Activated T-cell treated with anti-CD3 and anti-CD28 coated beads for 24 hours (primary cell): ENCODE measurements at regions not wholly inside any gene's neighbourhood (a gene's known extent, or its start where the extent isn't known, plus 50 kb on each side); places are given as distances from the start of the nearest gene placed in this dataset.
"Not testable (repeated sequence)": the region's sequence is repeated elsewhere in the genome, so short reads cannot be mapped to it uniquely, and the experiment has no call there.

Source experiments
- DNase-seq: peaks from one replicate; pipeline ENCODE4 v3.0.0-alpha.2; 2020; ENCODE audit warnings: low read depth

DNA sequence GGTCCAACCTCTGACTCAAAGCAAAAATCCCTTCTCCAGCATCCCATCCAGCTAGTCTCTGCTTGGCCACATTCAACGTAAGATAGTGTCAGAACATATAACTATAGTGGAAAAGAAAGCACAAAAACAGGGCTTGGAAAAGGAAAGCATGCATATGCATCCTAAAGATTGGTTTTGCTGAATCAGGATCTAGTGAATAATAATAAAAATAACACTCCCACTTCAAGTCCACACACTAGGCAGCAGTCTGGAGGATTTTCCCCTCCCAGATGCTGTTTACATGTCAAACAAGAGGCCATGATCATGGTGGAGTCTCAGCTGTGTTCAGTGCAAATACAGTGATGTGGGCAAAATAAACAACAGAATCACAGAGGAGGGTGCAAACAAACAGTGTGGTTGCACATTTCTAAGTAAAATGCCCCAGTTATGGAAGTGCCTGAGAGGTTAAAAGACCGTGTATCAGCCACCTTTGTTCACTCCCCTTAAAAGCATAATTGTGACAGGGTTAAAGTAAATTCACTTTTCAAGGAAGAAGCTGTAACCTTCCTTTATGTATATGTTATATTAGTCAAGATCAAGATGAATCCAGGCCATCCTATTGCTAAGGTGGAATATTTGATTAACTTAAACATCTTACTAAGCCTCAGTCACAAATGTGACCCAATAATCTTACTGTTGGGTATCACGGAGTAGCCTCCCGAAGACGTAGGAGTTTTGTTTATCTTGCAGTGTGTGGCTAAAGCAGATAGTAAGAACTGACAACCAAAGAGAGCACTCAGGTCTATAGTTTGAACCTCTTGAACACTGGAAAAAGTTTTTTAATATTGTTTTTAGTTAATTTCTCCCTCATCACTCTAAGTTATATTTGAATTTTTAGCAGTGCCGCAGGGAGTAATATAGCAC lies 424.5 kb downstream of the SOX2 start:
- no peak for DNase-seq

DNA sequence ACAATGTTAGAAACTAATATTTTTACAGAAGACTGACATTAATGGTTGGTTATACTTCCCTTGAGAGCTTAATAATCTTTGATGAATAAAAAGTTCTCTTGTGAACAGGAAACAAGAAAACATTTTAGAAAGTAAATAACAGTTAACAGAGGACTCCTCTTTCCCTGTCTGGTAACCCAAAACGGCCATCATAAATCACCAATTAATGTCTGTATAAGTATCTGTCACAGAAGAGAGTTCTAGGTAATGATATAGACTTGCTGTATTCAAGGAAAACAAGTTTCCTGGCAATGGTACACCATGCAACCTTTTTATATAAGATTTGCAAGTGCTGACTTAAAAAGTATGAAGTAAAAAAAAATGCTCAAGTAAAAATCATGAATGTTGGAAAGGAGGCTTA lies 426.7 kb downstream of the SOX2 start:
- DNase-seq, result no peak

- no peak for DNase-seq
Measured at GRCh38 chr3:182139627-182140357, 428.1 kb downstream of the SOX2 start.

- DNase-seq, result no peak
Measured at GRCh38 chr3:182142928-182143327, 431.2 kb downstream of the SOX2 start.

DNA sequence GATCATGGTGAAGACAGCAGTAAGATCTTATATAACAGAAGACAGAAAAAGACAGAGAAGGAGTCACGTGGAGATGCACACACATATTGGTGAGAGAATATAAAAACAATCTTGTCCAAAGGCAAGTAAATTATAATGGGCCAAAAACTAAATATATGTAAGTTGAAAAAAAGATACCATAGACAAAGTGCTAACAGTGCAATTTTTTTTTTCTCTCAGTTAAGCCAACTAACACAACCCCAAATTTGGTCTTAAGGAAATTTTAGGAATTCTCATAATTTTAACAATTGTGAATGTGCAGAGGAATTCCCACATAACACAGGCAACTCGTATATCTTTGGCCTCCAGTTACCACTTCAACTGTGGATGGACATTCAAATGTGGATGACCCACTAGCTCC lies 432.2 kb downstream of the SOX2 start:
- no peak for DNase-seq

GRCh38 chr3:182148360-182148759 lies 436.6 kb downstream of the SOX2 start:
- DNase-seq, result no peak

DNA sequence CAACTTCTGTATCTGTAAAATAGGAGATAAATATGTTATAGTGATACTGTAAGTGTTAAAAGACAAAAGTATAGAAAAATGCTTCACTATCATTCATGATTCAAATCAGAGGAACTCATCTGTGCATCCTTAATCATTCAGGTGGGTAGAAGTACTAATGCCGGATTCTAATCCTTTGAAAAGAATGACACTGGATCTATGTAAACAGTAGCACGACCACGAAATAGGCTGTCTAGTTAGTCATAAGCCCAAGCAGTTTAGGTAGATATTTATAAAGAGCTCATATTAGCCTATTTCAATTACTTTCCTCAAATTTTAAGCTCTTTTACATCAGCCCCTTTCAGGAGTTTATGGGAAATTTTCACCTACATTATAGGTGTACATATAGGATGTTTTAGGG lies 437.9 kb downstream of the SOX2 start:
- no peak for DNase-seq

DNA sequence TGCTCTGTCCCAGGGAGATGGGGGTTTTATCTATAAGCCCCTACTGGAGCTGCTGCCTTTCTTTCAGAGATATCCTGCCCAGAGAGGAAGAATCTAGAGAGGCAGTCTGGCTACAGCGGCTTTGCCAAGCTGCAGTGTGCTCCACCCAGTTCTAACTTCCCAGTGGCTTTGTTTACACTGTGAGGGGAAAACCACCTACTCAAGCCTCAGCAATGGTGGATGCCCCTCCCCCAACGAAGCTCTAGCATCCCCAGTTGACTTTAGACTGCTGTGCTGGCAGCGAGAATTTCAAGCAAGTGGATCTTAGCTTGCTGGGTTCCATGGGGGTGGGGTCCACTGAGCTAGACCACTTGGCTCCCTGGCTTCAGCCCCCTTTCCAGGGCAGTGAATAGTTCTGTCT lies 444.6 kb downstream of the SOX2 start:
- not testable (repeated sequence) for DNase-seq

DNA sequence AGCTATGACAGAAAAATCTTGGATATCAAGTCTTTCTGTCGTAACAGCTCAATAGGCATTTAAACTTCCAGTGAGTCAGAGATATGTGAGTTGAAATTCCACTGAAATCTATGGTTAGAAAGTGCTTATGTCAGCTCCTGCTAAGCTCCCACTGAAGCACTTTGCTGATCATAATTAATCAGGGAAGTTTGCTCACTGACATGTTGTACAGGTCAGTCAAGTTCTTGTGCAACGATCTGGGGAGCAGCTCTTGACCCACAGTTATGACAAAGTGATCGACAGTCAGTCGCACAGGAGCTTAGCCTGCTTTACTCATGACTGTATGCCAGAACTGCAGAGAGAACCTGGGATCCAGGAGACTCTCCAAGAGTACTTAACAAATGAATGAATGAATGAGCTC lies 453.5 kb downstream of the SOX2 start:
- DNase-seq, result no peak

DNA sequence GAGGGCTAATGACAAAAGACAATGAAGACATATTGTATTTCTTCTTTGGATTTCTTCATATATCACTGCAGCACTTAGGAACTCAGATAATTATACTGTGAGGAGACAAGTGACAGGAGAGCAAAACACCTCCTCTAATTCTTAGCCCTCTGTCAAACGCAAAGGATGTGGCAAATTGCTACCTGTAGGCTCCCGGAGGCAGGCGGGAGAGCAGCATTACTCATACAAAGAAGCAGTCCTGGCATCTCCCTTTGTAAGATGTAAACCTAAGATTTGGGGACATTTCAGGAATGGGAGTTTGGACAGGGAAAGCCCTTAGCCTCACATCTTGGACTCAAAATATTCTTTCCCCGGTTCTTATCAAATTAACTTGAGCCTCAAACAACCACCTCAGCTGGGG lies 460.8 kb downstream of the SOX2 start:
- no peak for DNase-seq

DNA sequence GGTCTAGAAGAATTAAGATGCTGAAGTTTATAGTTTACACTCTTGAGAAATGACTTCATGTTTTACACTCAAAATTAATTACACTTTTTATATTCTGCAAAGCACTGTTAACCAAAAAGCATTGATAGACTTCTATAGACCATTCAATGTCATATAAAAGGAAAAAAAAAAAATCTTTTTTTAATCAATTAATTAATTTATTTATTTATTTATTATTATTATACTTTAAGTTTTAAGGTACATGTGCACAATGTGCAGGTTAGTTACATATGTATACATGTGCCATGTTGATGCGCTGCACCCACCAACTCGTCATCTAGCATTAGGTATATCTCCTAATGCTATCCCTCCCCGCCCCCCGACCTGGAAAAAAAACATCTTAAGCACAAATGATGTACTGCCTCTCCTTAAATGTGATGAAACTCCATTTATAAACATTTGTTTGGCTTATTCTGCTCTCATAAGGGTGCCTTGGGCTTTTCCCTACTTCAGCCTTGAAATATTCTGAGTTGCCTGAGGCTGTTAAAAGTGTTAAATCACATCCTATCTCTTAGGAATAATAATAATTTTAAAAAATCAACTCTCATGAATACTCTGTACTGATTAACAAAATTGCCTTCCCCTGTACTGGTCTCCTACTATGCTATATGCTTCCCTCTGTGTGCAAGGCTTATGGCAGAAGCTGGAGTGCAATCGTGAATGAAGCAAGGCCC lies 466.9 kb downstream of the SOX2 start:
- no peak for DNase-seq

GRCh38 chr3:182179631-182180030 lies 467.9 kb downstream of the SOX2 start:
- no peak for DNase-seq

DNA sequence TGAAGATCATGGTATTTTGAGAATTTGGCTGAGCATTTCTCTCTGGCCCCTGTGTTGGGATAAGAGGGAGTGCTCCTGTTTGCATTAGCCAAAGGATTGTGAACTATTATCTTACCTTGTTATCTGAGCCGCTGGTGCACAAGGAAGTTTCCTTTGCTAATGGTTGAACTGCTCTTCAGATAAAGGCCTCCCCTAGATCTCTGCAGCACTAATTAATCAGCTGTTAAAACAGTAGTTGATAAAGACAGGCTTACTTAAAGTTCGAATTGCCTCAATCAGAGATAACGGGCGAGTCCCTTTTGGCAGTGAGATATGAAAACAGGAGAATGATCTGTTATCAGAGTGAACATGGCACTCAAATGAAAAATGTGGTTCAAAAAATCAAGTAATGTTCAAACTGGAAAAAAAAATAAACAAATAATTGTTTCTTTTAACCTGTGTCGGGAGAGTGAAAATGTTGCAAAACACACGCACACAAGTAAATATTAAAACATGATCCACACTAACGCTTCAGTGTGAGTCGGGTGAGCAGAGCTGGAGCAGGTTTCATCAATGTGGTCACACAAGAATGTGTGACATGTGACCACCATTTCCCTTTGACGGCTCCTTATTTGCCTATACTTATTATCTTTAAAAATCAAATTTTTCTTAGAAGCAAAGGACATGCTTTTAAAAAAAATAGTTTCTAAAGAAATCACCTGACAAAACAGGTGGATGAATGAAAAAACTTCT lies 469.1 kb downstream of the SOX2 start:
- no peak for DNase-seq

DNA sequence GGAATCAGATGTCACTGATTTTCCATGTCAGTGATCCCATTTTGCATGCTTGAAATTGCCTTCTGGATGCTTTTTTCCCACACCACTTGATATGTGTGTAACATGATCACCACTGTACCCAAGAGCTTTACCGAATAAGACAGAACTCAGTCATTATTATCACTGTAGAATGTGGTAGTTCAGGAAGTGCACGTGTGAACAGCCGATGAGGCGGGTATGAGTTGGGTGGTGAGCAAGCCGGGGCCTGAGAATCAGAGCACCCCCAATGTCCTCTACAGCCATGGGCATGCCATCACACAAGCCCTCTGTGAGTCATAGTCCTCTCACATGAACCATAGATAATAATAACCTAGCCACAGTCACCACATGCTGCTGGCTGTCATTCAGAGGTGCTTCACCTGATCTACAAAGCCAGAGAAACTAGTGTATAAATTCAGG lies 470.8 kb downstream of the SOX2 start:
- DNase-seq, result no peak

DNA sequence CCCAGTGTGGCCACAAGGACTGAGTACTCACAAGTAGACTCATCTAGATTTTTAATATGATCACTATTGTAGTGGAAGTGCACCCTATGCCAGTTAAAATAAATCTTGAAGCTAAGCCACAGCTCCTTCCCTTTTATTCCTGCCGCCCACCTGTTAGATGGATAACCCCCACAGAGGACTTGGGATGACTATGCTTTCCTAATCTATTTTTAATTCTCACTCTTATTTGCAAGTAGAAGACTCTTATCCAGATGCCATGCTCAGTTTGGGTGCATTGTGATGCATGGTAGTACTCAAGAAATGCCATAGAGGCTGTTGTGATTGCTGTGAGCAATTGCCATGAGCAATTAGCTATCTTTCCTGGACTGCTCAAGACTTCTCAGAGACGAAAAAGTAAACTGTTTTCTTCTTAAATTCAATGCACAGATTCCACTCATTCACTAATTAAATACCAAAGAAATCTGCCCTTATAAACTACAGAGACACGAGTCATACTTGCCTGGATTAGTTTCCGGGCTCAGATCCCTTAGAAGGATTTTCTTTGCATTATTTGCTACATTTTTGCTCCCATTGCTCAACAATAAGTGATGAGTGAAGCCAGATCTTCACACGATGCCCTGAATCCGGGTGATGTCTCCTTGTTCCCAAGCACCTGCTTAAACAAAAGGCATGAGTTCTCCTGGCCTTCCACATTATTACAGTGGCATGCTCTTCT lies 472.1 kb downstream of the SOX2 start:
- no peak for DNase-seq

- no peak for DNase-seq
Measured at GRCh38 chr3:182185313-182185712, 473.6 kb downstream of the SOX2 start.

DNA sequence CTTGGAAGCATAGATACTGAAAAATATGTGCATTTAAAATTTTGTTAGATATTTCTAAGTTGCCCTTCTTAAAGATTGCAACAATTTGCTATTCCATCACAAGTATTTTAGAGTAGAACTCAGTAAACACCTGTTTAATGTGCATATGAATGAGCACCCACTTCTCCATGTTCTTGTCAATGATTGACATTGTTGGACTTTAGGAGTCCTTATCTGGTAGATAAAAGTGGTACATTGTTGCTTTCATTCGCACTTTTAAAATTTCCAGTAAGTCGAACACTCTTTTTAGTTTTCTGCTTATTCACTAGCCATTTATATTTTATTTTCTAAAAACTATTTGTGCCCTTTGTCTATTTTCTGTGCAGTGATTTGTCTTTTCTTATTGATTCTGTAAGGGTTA lies 478.3 kb downstream of the SOX2 start:
- no peak for DNase-seq

DNA sequence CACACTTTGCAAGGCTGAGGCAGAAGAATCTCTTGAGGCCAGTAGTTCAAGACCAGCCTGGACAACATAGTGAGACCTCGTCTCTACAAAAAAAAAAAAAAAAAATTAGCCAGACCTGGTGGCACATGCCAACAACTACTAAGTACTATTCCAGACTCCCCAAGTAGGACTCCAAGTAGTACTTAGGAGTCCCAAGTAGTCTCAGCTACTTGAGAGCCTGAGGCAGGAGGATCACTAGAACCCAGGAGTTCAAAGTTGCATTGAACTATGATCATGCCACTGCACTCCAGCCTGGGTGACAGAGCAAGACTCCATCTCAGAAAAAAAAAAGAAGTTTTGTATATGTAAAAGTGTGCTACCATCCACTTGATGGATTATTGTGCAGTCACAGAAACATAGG lies 486.6 kb downstream of the SOX2 start:
- no peak for DNase-seq

- no peak for DNase-seq
Measured at GRCh38 chr3:182201456-182202168, 489.9 kb downstream of the SOX2 start.

DNA sequence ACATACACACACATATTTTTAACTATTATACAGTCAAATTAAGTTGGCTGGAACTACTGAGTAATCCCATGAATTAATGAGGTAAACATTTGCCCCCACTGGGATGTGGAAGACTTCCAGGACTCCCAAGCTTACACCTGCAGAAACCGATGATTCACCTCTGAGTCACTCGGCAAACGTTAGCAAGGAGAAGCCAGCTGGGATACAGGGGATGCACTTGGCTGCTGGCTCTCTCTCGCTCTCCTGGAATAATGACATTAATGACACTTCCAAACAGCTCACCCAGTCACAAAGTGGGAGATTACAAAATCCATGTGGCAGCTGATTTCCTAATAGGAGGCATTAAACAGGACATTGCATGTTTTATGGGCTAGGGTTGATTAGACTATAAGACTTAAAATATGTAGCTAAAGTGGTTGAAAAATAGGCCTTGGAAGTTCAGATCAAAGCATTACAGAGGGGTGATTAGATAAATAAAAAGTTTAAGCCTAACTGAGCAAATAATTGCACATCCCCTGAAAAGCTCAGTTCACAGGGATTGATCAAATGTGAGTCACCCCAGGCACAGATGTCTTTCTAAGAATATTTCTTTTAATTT lies 500.9 kb downstream of the SOX2 start:
- DNase-seq, result no peak
